ENCODE measurements at regions not wholly inside any gene's neighbourhood (a gene's known extent, or its start where the extent isn't known, plus 50 kb on each side); places are given as distances from the start of the nearest gene placed in this dataset.

- H3K9ac ChIP-seq (ENCODE audit: insufficient read depth in 1 of 2, low read depth in 2 of 2, low read length in 2 of 2), result no peak overlapping the region
- H3K27me3 ChIP-seq (ENCODE audit: control insufficient read depth in 2 of 2, insufficient read depth in 2 of 2, low read length in 2 of 2), result no peaks in the 10 kb centered on the region
- WGBS (ENCODE audit: insufficient coverage, low coverage, missing lambda C conversion rate), result 0% methylated on average over 1 of the region's 1 CpG
- no peaks in the 10 kb centered on the region for H3K79me2 ChIP-seq (ENCODE audit: control insufficient read depth, insufficient read depth, low read length)
- H3K27ac ChIP-seq (ENCODE audit: extremely low read depth, low read depth, low read length), result no peak overlapping the region
- no peaks in the 10 kb centered on the region for H4K20me1 ChIP-seq (replicated peaks; ENCODE audit: control insufficient read depth, insufficient read depth, low read length)
- intact Hi-C loops (cut with micrococcal nuclease) (no loop called here), in situ Hi-C loops (cut with MboI) (no loop called here)
- no peak overlapping the region for H3K4me3 ChIP-seq
- CTCF ChIA-PET (ENCODE audit: low intra/inter-chr PET ratio), result no interaction called here
- DNase-seq (ENCODE audit: extremely low read depth in 1 of 4, low spot score in 3 of 4) (no peak), FAIRE-seq (no peak), ATAC-seq (no peak)
- no peak overlapping the region for H2AFZ ChIP-seq (ENCODE audit: low read depth, low read length)
- POLR2A ChIA-PET, result no interaction called here
- H3K4me2 ChIP-seq (ENCODE audit: insufficient read depth, low read length), result no peak overlapping the region
- H3K9me1 ChIP-seq (ENCODE audit: control insufficient read depth, insufficient read depth, low read length), result no peaks in the 10 kb centered on the region
- TF ChIP-seq THRB (CRISPR knock-in tag; conservative IDR thresholded peaks at IDR 0.05) (no peak), ZFX (CRISPR knock-in tag; IDR thresholded peaks at IDR 0.05) (no peak), REST (IDR thresholded peaks at IDR 0.05; ENCODE audit: borderline replicate concordance) (no peak), REST (CRISPR knock-in tag; IDR thresholded peaks at IDR 0.05; ENCODE audit: low read depth) (no peak), CHAMP1 (IDR thresholded peaks at IDR 0.05) (no peak), ZNF232 (CRISPR knock-in tag; IDR thresholded peaks at IDR 0.05) (no peak)
- H3K9me3 ChIP-seq (replicated peaks; ENCODE audit: control insufficient read depth, insufficient read depth, low read depth, low read length), result no peaks in the 10 kb centered on the region
- no peaks in the 10 kb centered on the region for H3K4me1 ChIP-seq (replicated peaks in 1 of 2; ENCODE audit: control insufficient read depth in 2 of 2, insufficient read depth in 2 of 2, low read length in 2 of 2)
- no peaks in the 10 kb centered on the region for H3K36me3 ChIP-seq (ENCODE audit: control insufficient read depth, insufficient read depth, low read length)
- BruUV-seq (replicated peaks), result no TSS peak
Measured at GRCh38 chr11:101341578-101341977, 212.0 kb upstream of the PGR start.
